Activated CD4-positive, alpha-beta T cell treated with anti-CD3 and anti-CD28 coated beads for 48 hours (primary cell): ENCODE measurements at regions not wholly inside any gene's neighbourhood (a gene's known extent, or its start where the extent isn't known, plus 50 kb on each side); places are given as distances from the start of the nearest gene placed in this dataset.
"Not testable (repeated sequence)": the region's sequence is repeated elsewhere in the genome, so short reads cannot be mapped to it uniquely, and the experiment has no call there.

Source experiments
- DNase-seq: peaks from one replicate; pipeline ENCODE4 v3.0.0-alpha.2; 2020

DNA sequence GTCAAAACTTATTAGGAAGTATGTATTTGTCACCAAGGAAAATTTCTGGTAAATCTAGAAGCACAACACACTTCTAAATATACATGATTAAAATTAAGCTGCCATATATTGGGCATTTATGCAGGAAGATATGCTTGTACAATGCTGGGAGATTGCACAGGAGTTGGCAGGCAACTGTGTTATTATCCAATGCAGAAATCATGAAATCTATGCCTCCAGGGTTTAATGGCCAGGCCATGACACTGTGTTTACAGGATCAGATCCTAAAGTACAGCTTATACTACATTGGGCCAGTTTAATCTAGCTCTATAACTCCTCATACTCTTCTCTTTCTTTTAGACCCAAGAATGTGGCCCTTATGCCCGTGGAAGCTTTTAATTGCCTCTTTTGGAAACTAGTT lies 391.4 kb upstream of the DPH6 start:
- DNase-seq, result no peak

GRCh38 chr15:35944945-35945585 lies 399.1 kb upstream of the DPH6 start:
- no peak for DNase-seq

DNA sequence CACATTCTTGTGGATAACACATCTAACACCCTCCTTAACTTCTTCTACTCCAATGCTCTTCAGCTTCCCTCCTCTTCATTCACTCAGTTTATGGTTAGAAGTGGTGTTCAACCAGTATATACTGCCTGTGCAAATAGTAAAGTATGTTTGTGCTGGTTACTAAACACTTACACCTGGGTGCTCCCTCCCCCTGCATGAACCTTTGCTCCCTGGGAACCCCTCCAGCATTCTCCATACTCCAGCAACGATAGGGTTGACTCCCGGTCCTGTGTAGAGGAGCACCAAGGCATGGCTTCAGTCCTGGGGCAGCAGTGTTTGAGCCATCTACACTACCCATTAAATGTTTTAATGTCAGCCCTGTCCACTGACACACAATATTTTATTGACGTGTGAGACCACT lies 407.5 kb upstream of the DPH6 start:
- no peak for DNase-seq

DNA sequence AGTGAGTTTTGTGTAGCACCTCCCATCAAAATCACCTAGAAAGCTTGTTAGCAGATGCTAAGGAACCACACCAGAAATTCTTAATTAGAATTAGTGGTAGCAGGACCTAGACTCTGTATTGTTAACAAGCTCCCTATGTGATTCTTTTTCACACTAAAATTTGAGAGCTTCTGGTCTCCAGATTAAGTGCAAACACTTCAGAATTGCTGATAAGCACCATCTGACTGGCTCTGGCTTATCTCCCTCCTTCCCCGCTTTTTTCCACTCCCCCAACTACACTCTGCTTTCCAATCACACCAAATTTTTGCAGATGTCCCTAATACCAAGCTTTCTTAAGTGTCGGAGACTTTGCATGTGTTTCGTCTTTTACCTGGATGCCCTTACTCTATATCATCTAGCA lies 410.1 kb upstream of the DPH6 start:
- DNase-seq, result no peak

- DNase-seq, result no peak
These were observed 412.1 kb upstream of the DPH6 start for GRCh38 chr15:35958021-35958420.

- no peak for DNase-seq
These were observed 413.0 kb upstream of the DPH6 start for GRCh38 chr15:35958975-35959374.

GRCh38 chr15:35963326-35963725 lies 417.4 kb upstream of the DPH6 start:
- no peak for DNase-seq

GRCh38 chr15:35966781-35967180 lies 420.8 kb upstream of the DPH6 start:
- no peak for DNase-seq

- DNase-seq, result not testable (repeated sequence)
These were observed 422.0 kb upstream of the DPH6 start for GRCh38 chr15:35967968-35968367.

DNA sequence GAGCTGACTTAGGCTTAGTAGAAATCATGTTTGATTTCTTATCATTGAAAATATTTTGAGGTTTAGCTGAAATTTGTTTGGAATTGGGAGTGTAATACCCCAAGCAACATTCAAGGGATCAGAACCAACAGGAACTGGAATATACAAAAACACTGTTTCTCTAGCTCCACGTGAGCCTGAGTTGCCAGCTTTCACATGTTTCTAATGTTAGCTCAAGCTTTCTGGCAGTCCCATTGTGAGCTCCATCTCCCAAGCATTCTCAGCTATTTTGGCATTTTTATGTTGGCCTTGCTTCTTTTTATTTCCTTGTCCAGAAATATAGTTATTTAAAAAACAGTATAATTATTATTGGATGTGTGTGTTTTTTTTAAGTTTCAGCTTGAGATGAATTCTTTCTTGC lies 427.1 kb upstream of the DPH6 start:
- no peak for DNase-seq

GRCh38 chr15:35974052-35974451 lies 428.1 kb upstream of the DPH6 start:
- no peak for DNase-seq

DNA sequence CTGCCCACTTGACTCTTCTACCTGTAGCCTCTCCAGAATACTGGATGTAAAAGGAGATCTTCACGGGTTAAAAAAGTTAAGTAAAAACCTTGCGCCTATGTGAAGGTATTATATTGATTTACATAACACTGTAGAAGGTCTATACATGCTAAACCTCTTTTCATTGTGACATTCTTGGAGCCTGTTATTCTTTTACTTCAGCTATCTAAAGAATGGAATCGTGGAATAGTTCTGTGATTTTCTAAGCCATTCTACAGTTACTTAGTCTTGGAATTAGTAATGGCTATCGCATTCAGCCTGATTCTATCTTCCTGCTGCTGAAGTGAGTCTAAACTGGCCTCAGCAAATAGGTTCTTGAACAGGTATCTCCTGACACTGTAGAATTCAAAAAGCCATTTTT lies 430.0 kb upstream of the DPH6 start:
- no peak for DNase-seq

GRCh38 chr15:35979608-35980007 lies 433.6 kb upstream of the DPH6 start:
- DNase-seq, result no peak

GRCh38 chr15:35980719-35981118 lies 434.8 kb upstream of the DPH6 start:
- no peak for DNase-seq

DNA sequence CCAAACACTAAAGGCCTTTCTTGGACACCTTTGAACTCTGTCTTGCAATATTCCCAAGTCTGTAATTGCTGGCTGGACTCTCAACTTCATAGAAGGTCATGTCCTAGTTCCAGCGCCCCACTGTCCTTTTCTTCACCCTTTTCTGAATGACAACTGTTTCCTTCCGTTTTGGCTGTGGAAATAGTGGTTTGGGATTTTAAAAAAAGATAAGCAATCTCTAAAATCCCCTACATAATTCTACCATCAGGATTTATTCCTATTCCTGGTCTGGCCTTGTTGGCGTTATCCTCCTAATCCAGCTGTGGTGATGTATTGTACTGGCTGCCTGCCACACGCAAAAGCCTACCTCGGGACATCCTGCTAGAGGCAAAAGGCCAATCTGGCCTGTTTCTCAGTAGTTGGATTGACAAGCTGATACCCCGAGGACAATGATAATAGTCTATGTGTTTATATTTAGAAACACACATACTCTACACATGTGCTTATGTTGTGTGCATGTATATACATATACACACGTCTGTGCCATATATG lies 440.3 kb upstream of the DPH6 start:
- no peak for DNase-seq

GRCh38 chr15:35987056-35987455 lies 441.1 kb upstream of the DPH6 start:
- DNase-seq, result no peak

- no peak for DNase-seq
These were observed 445.4 kb upstream of the DPH6 start for GRCh38 chr15:35991386-35991785.

DNA sequence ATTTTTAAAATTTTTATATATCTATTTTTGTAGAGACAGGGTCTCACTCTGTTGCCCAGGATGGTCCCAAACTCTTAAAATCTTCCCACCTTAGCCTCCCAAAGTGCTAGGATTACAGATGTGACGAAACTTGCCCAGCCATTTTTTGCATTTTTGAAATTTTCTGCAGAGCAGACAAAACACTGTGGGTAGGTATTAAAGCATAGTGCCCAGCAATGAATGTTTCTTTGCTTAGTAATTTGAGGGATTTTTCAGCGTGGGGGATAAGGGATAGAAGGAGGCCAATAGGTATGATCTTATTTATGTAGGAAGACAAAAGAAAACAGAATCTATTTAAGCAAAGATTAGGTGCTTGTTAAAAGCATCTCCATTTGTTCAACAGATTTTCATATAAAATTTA lies 446.8 kb upstream of the DPH6 start:
- DNase-seq, result no peak

- no peak for DNase-seq
These were observed 447.2 kb upstream of the DPH6 start for GRCh38 chr15:35993196-35993595.

DNA sequence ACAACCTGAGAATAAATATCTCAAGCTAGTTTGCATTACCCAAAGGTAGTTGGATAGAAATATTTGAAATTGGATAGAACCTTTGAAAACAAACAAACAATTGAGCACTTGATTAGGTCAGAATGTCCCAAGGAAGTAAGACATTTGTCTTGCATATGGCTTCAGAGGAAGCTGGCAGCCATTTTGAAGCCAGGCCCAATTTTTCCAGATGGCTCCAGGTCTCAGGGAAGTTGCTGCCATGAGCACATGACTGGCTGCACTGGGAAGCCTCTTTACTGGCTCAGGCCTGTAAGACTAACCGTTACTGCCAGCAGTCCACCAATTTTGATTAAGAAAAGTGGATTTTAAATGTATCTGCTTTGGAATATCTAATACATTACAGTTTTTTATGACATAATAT lies 448.9 kb upstream of the DPH6 start:
- no peak for DNase-seq

DNA sequence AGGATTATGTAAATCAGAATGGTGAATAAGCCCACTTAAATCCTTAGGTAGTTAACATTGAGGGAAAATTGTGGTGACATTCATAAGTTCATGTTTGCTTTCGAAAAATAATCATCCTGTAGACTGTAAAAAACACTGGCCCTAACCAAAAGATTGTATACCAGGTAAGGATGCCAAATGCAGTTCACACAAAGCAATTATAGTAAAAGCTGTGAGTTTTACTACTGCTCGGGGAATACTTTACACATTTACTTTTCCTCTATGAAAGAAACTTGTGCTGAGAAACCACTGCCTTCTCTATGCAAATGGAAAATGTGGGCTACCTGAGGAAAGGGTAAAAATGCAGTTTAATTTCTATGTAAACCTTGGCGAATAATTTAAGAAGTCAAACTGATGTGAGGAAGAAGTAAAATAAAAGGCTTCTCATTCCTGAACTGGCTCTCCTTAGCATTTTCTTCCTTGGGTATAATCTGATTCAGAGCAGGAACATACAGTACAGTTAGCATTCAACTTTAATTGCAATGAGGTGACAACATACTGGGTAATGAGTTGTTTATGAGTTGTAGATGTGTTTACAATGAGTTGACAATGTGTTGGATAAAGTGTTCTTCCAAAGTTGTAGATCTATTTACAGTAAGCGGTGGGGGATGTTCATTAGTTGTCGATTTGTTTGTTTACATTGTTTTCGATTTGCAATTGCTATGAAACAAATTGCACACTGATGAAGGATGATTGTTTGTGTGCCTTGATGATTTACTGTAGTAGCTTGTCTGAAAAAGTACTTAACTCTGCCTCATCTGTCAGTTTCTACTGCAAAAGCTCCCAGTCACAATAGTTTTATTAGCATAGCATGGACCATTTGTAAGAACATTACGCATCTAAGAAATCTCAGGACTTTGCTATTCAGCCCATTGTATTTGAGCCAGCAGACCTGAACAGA lies 453.0 kb upstream of the DPH6 start:
- DNase-seq, result no peak

GRCh38 chr15:36004891-36005490 lies 459.0 kb upstream of the DPH6 start:
- DNase-seq, result no peak

DNA sequence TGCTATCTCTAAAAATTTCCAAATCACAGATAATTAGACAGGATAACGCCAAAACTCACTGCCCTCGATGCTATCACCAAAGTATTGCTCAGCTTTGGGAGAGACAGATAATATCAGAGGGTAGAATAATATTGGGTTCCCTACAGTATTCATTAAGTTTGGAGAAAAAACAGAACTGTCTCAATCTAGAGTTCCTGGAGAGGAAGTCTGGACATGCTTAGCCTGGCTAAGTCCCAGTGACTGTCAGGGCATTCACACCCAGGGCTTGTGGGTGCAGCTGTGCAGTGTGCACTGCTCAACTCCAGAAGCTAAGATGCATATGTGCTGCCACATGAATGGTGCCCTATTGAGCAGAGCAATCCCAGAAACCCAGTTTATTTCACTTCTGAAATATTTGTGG lies 459.6 kb upstream of the DPH6 start:
- no peak for DNase-seq

GRCh38 chr15:36007699-36008098 lies 461.7 kb upstream of the DPH6 start:
- no peak for DNase-seq
